ENCODE measurements at regions not wholly inside any gene's neighbourhood (a gene's known extent, or its start where the extent isn't known, plus 50 kb on each side); places are given as distances from the start of the nearest gene placed in this dataset.

GRCh38 chr6:26267083-26267589 is 97.9 kb upstream of the BTN3A2 start:
- TF ChIP-seq CTCF (IDR thresholded peaks at IDR 0.05; ENCODE audit: insufficient read depth, low read depth, low read length) = no peak
- no peak for DNase-seq (ENCODE audit: low read depth)
- H3K4me3 ChIP-seq (ENCODE audit: low read depth, low read length) = no peak overlapping the region

- H3K4me3 ChIP-seq (ENCODE audit: low read depth, low read length) = no peak overlapping the region
- TF ChIP-seq CTCF (IDR thresholded peaks at IDR 0.05; ENCODE audit: insufficient read depth, low read depth, low read length) = no peak
- peak; percentile 35 for DNase-seq (ENCODE audit: low read depth)
Observed at GRCh38 chr6:26268659-26269402, 96.2 kb upstream of the BTN3A2 start.

GRCh38 chr6:26269531-26270485 is 95.2 kb upstream of the BTN3A2 start:
- no peak for TF ChIP-seq CTCF (IDR thresholded peaks at IDR 0.05; ENCODE audit: insufficient read depth, low read depth, low read length)
- peak overlapping the region; percentile 69 for H3K4me3 ChIP-seq (ENCODE audit: low read depth, low read length)
- no peak for DNase-seq (ENCODE audit: low read depth)

- H3K4me3 ChIP-seq (ENCODE audit: low read depth, low read length) = peak overlapping the region; percentile 69
- no peak for TF ChIP-seq CTCF (IDR thresholded peaks at IDR 0.05; ENCODE audit: insufficient read depth, low read depth, low read length)
- no peak for DNase-seq (ENCODE audit: low read depth)
Observed at GRCh38 chr6:26270486-26270861, 94.5 kb upstream of the BTN3A2 start.

- no peak for TF ChIP-seq CTCF (IDR thresholded peaks at IDR 0.05; ENCODE audit: insufficient read depth, low read depth, low read length)
- peak overlapping the region; percentile 69 for H3K4me3 ChIP-seq (ENCODE audit: low read depth, low read length)
- DNase-seq (ENCODE audit: low read depth) = peak; percentile 90
Observed at GRCh38 chr6:26270903-26271667, 93.9 kb upstream of the BTN3A2 start.

- no peak for DNase-seq (ENCODE audit: low read depth)
- peak overlapping the region; percentile 69 for H3K4me3 ChIP-seq (ENCODE audit: low read depth, low read length)
- no peak for TF ChIP-seq CTCF (IDR thresholded peaks at IDR 0.05; ENCODE audit: insufficient read depth, low read depth, low read length)
Observed at GRCh38 chr6:26271668-26272024, 93.4 kb upstream of the BTN3A2 start.
